LNCaP clone FGC (cell line): ENCODE measurements at regions not wholly inside any gene's neighbourhood (a gene's known extent, or its start where the extent isn't known, plus 50 kb on each side); places are given as distances from the start of the nearest gene placed in this dataset.
"Not testable (repeated sequence)": the region's sequence is repeated elsewhere in the genome, so short reads cannot be mapped to it uniquely, and the experiment has no call there.

Experiments used
- DNase-seq: peaks from one replicate; pipeline ENCODE4 v3.0.0-alpha.2; 2011; ENCODE audit warnings: low read depth
- H3K4me3 ChIP-seq: 2 replicates; pipeline ENCODE4 v1.5.1; 2011; ENCODE audit warnings: mild to moderate bottlenecking, low read depth, low read length, control low read depth
- CTCF ChIP-seq: IDR thresholded peaks from 2 replicates; pipeline ENCODE4 v1.5.1; 2012; ENCODE audit warnings: mild to moderate bottlenecking; ENCODE audit not compliant: control insufficient read depth, insufficient read depth; ENCODE audit errors: extremely low read depth

DNA sequence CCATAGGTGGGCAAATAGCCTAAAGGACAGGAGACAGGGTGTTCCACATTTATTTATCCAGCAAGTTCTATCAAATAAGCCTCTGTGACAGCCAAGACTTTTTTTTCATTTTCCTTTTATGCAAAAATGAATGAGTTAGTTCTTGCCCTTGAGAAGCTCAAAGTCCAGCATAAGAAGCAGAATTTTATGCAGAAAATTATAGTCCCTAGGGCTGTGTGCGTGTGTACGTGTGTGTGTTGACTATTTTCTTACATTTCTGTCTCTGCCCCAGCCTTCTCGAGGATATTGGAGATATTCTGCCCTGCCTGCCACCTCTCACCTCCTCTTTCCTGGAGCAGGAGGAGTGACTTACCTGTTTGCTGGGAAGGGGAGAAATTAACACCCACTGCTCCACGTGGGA lies 221.9 kb downstream of the SREK1 start:
- no peak overlapping the region for H3K4me3 ChIP-seq
- peak; percentile 90 for DNase-seq
- no peak for TF ChIP-seq CTCF

GRCh38 chr5:66367814-66368541 lies 223.9 kb downstream of the SREK1 start:
- no peak for TF ChIP-seq CTCF
- H3K4me3 ChIP-seq = no peak overlapping the region
- no peak for DNase-seq

DNA sequence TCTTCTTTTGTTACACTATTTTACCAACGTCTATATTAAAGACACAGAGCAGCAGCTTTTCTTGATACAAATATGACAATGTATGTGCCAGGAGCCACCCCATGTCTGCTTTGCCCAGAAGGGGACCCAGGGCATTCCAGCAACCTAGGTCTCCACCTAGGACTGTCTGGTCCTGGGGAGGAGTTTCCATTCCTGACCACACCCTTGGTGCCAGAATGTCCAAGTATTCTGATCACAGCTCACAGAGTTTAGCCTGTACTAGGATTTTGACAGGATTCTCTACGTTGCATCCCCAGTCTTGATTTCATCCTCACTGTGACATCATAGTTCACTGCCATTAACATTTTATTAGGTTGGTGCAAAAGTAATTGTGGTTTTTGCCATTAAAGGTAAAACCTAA lies 224.7 kb downstream of the SREK1 start:
- H3K4me3 ChIP-seq = no peak overlapping the region
- no peak for DNase-seq
- no peak for TF ChIP-seq CTCF

- no peak for TF ChIP-seq CTCF
- no peak overlapping the region for H3K4me3 ChIP-seq
- DNase-seq = no peak
Observed at GRCh38 chr5:66377747-66378146, 218.4 kb upstream of the MAST4 start.

- DNase-seq = no peak
- TF ChIP-seq CTCF = no peak
- no peak overlapping the region for H3K4me3 ChIP-seq
Observed at GRCh38 chr5:66378407-66378806, 217.8 kb upstream of the MAST4 start.

- H3K4me3 ChIP-seq = no peak overlapping the region
- DNase-seq = no peak
- TF ChIP-seq CTCF = no peak
Observed at GRCh38 chr5:66382152-66382551, 214.0 kb upstream of the MAST4 start.

DNA sequence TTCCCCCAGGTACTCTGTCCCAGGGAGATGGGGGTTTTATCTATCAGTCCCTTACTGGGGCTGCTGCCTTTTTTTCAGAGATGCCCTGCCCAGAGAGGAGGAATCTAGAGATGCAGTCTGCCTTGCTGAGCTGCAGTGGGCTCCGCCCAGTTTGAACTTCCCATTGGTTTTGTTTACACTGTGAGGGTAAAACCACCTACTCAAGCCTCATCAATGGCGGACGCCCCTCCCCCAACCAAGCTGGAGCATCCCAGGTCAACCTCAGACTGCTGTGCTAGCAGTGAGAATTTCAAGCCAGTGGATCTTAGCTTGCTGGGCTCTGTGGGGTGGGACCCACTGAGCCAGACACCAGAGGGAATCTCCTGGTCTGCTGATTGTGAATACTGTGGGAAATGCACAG lies 191.0 kb upstream of the MAST4 start:
- H3K4me3 ChIP-seq, DNase-seq: not testable (repeated sequence)
